HepG2 (cell line): ENCODE measurements at regions not wholly inside any gene's neighbourhood (a gene's known extent, or its start where the extent isn't known, plus 50 kb on each side); places are given as distances from the start of the nearest gene placed in this dataset.

Experiments used
- AFF4 ChIP-seq: sonication (generic); formaldehyde crosslinking; IDR thresholded peaks from 2 replicates; pipeline ENCODE4 v1.4.0; 2020; ENCODE audit warnings: missing genetic modification reagents
- BORCS8-MEF2B ChIP-seq: sonication (generic); formaldehyde crosslinking; IDR thresholded peaks from 2 replicates; pipeline ENCODE4 v1.8.0; 2022; ENCODE audit warnings: mild to moderate bottlenecking, missing genetic modification reagents
- CHCHD3 ChIP-seq: sonication (generic); formaldehyde crosslinking; IDR thresholded peaks from 2 replicates; pipeline ENCODE4 v1.8.0; 2022; ENCODE audit warnings: mild to moderate bottlenecking, missing genetic modification reagents, moderate library complexity
- FOXC1 ChIP-seq: sonication (generic); formaldehyde crosslinking; IDR thresholded peaks from 2 replicates; pipeline ENCODE4 v1.8.0; 2022; ENCODE audit warnings: mild to moderate bottlenecking, missing genetic modification reagents, borderline replicate concordance
- HIVEP1 ChIP-seq: sonication (generic); formaldehyde crosslinking; IDR thresholded peaks from 2 replicates; pipeline ENCODE4 v1.4.0; 2020; ENCODE audit warnings: mild to moderate bottlenecking, missing genetic modification reagents
- MAFF ChIP-seq: IDR thresholded peaks from 2 replicates; pipeline ENCODE4 v1.6.1; 2011; ENCODE audit warnings: low read depth, low read length, improper control_type of control experiment
- NR2C2 ChIP-seq: sonication (generic); formaldehyde crosslinking; IDR thresholded peaks from 2 replicates; pipeline ENCODE4 v1.4.0; 2020; ENCODE audit warnings: missing genetic modification reagents, mild to moderate bottlenecking, moderate library complexity, borderline replicate concordance
- SAP130 ChIP-seq: IDR thresholded peaks from 2 replicates; pipeline ENCODE4 v1.6.1; 2016; ENCODE audit warnings: low read depth
- TEF ChIP-seq: sonication (generic); formaldehyde crosslinking; IDR thresholded peaks from 2 replicates; pipeline ENCODE4 v1.5.0; 2020; ENCODE audit warnings: missing genetic modification reagents
- XBP1 ChIP-seq: sonication (generic); formaldehyde crosslinking; IDR thresholded peaks from 2 replicates; pipeline ENCODE4 v1.5.0; 2020; ENCODE audit warnings: missing genetic modification reagents
- ZFP37 ChIP-seq: sonication (generic); formaldehyde crosslinking; IDR thresholded peaks from 2 replicates; pipeline ENCODE4 v1.4.0; 2020; ENCODE audit warnings: missing genetic modification reagents, borderline replicate concordance
- ZNF552 ChIP-seq: sonication (generic); formaldehyde crosslinking; IDR thresholded peaks from 2 replicates; pipeline ENCODE4 v1.9.0; 2022; ENCODE audit warnings: missing genetic modification reagents, mild to moderate bottlenecking, borderline replicate concordance
- ZNF563 ChIP-seq: sonication (generic); formaldehyde crosslinking; IDR thresholded peaks from 2 replicates; pipeline ENCODE4 v1.8.0; 2022; ENCODE audit warnings: mild to moderate bottlenecking, moderate library complexity, missing genetic modification reagents
- ZNF598 ChIP-seq: sonication (generic); formaldehyde crosslinking; IDR thresholded peaks from 2 replicates; pipeline ENCODE4 v1.5.1; 2020; ENCODE audit warnings: mild to moderate bottlenecking, missing genetic modification reagents, borderline replicate concordance
- ZNF605 ChIP-seq: sonication (generic); formaldehyde crosslinking; IDR thresholded peaks from 2 replicates; pipeline ENCODE4 v1.8.0; 2022; ENCODE audit warnings: mild to moderate bottlenecking, missing genetic modification reagents
- ZNF639 ChIP-seq: conservative IDR thresholded peaks from 2 replicates; pipeline ENCODE4 v1.6.1; 2018; ENCODE audit warnings: missing genetic modification reagents
- ZNF687 ChIP-seq: sonication (generic); formaldehyde crosslinking; IDR thresholded peaks from 2 replicates; pipeline ENCODE4 v1.5.1; 2020; ENCODE audit warnings: mild to moderate bottlenecking, missing genetic modification reagents, moderate library complexity
- ZNF772 ChIP-seq: sonication (generic); formaldehyde crosslinking; IDR thresholded peaks from 2 replicates; pipeline ENCODE4 v1.5.0; 2020; ENCODE audit warnings: mild to moderate bottlenecking, missing genetic modification reagents
- ZNF788 ChIP-seq: sonication (generic); formaldehyde crosslinking; IDR thresholded peaks from 2 replicates; pipeline ENCODE4 v1.5.0; 2020; ENCODE audit warnings: mild to moderate bottlenecking, missing genetic modification reagents, borderline replicate concordance
- ZNF878 ChIP-seq: sonication (generic); formaldehyde crosslinking; IDR thresholded peaks from 2 replicates; pipeline ENCODE4 v1.8.1; 2023; ENCODE audit warnings: mild to moderate bottlenecking, missing genetic modification reagents, moderate library complexity

GRCh38 chr7:138396251-138397070 is 63.6 kb upstream of the TRIM24 start (continued):
- TF ChIP-seq HIVEP1 (CRISPR knock-in tag) (no peak), XBP1 (CRISPR knock-in tag) (no peak), ZNF772 (0 out of 2 replicates have a peak, but pooled peaks have one; percentile 60), AFF4 (0 out of 2 replicates have a peak, but pooled peaks have one; percentile 74), ZNF639 (CRISPR knock-in tag) (no peak), CHCHD3 (CRISPR knock-in tag) (no peak), ZNF563 (no peak), ZFP37 (CRISPR knock-in tag) (no peak), ZNF687 (no peak), TEF (CRISPR knock-in tag) (no peak), MAFF (no peak), ZNF598 (no peak; the same call in 1 of the 2 replicates), NR2C2 (no peak), ZNF878 (CRISPR knock-in tag) (peak; percentile 65; the same call in 1 of the 2 replicates), ZNF552 (CRISPR knock-in tag) (no peak), SAP130 (peak; percentile 86), ZNF788 (CRISPR knock-in tag) (peak; percentile 47; the same call in 1 of the 2 replicates), BORCS8-MEF2B (CRISPR knock-in tag) (no peak), ZNF605 (CRISPR knock-in tag) (0 out of 2 replicates have a peak, but pooled peaks have one; percentile 30), FOXC1 (CRISPR knock-in tag) (no peak)
